Muscle layer of duodenum (tissue), 2 donors: ENCODE measurements at regions not wholly inside any gene's neighbourhood (a gene's known extent, or its start where the extent isn't known, plus 50 kb on each side); places are given as distances from the start of the nearest gene placed in this dataset.
"Not testable (repeated sequence)": the region's sequence is repeated elsewhere in the genome, so short reads cannot be mapped to it uniquely, and the experiment has no call there.

Experiments
- H3K27ac ChIP-seq: one replicate; pipeline ENCODE4 v1.7.0; 2013; ENCODE audit warnings: mild to moderate bottlenecking, low read length
- H3K27me3 ChIP-seq: one replicate; pipeline ENCODE4 v1.7.0; 2013; ENCODE audit warnings: low read depth, mild to moderate bottlenecking, control low read depth, low read length
- H3K36me3 ChIP-seq, 2 donors: one replicate each; pipeline ENCODE4 v1.7.0; 2013; ENCODE audit warnings: low read length in 2 of 2, control low read depth in 1 of 2, mild to moderate bottlenecking in 1 of 2; ENCODE audit not compliant: insufficient read depth in 2 of 2, control insufficient read depth in 1 of 2
- H3K4me1 ChIP-seq, 2 donors: one replicate each; pipeline ENCODE4 v1.7.0; 2013; ENCODE audit warnings: low read length in 2 of 2, mild to moderate bottlenecking in 2 of 2, control low read depth in 1 of 2, moderate library complexity in 1 of 2; ENCODE audit not compliant: insufficient read depth in 2 of 2, control insufficient read depth in 1 of 2
- H3K4me3 ChIP-seq, 2 donors: one replicate each; pipeline ENCODE4 v1.7.0; 2013; ENCODE audit warnings: low read length in 2 of 2, low read depth in 1 of 2, mild to moderate bottlenecking in 1 of 2
- H3K9me3 ChIP-seq, 2 donors: one replicate each; pipeline ENCODE4 v1.7.0; 2013; ENCODE audit warnings: low read length in 2 of 2, control low read depth in 1 of 2, mild to moderate bottlenecking in 1 of 2; ENCODE audit not compliant: control insufficient read depth in 1 of 2
- donor health status: healthy.

DNA sequence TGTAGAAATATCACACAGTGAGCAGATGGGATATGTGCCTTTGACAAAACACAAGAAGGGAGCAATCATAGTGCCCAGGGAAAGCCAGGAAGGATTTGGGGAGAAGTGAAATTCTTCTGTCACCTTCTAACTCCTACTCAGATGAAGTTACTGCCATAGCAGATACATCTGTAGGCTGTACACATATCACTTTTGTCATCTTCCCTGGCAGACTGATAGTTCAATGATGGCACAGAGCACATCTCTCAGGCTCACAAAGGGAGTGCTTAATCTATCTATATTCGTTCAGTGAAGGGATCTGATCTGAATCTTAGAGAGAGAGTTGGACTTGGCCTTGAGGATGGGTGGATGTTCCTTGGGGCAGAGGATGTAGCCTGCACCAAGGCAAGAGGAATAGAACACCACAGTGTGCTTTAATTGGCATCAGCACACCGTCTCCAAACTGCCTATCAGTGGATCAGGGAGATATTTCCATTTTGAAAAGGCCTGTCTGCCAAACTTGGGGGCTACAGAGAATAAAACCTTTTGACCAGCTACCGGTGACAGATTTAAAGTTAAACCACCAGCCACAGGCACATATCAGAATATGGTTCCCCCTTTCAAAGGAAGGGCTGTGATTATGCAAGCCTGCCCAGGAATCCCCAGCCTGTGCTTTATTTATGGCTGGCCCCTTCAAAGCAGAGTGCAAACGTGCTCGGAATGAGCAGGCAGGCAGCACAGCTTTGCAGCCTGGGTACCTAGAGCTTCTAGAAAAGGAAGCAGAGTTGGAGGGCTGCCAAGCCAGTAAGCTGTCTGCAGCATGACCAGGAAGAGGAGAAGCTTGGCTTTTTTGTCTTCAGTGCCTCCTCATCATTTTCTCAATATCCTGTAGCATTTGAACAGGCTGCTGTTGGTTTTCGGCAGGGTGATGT, 165.5 kb upstream of the DYRK2 start:
- Histone ChIP-seq H3K4me1 (peaks cover 0 to 13% of the 10 kb centered on the region in 2 donors), H3K27ac (no peak overlapping the region), H3K36me3 (no peaks in the 10 kb centered on the region), H3K27me3 (no peaks in the 10 kb centered on the region), H3K9me3 (peaks cover 0 to 5% of the 10 kb centered on the region in 2 donors), H3K4me3 (no peak overlapping the region)

DNA sequence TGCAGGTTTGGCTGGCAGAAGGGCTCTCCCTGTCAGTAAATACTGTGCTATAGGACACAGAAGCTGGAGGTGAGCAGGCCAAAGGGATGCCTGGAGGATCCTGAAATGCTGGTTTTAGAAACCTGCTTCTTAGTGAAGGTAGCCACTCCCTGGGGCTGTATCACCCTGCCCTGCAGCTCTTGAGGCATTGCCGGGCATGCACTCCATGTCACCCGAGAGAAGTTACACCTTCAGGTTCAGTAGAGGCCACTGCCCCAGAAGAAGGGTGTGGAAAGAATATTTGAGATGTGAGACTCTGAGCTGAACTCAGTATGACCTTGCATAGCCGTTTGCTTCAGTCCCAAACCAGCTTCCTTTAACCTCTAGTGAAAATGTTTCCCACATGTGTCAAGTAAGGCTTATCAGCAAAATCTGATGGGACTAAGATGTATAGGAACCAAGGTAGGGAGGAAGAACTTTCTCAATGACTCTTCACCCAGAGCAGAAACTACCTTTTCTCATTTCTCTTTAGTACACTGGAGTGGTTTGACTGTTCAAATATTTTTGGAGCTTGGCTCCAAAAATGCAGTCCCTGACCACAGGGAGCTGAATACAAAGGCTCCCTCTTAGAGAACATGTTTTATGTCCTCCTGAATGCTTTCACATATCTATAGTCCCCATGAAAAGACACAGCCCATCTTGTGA, 164.5 kb upstream of the DYRK2 start:
- H3K27me3 ChIP-seq = no peaks in the 10 kb centered on the region
- H3K4me3 ChIP-seq = no peak overlapping the region
- peaks cover 0 to 10% of the 10 kb centered on the region in 2 donors for H3K9me3 ChIP-seq
- H3K27ac ChIP-seq = no peak overlapping the region
- no peaks in the 10 kb centered on the region for H3K36me3 ChIP-seq
- peaks cover 0 to 13% of the 10 kb centered on the region in 2 donors for H3K4me1 ChIP-seq

DNA sequence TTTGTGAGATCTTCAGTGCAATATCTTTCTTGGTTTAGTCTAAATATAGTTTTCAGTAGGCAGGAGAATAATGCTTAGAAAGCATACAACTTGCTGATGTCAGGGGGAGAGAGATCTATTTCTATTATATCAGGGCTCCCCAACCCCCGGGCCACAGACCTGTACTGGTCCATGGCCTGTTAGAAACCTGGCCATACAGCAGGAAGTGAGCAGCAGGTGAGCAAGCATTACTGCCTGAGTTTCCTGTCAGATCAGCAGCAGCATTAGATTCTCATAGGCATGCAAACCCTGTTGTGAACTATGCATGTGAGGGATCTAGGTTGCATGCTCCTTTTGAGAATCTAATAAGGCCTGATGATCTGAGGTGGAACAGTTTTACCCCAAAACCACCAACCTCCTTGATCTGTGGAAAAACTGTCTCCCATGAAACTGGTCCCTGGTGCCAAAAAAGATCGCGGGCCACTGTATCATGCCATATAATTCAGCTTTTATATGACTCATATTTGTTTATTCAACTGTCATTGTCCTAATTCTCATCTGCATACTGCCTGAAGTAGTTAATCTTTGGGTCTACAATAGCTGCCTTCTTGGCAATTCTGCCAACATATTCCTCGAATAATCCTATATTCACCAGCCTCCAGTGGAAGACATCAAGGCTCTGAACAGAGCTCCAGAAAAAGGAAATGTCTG, 163.6 kb upstream of the DYRK2 start:
- Histone ChIP-seq H3K27ac (no peak overlapping the region), H3K4me1 (peaks cover 0 to 13% of the 10 kb centered on the region in 2 donors), H3K9me3 (peaks cover 0 to 12% of the 10 kb centered on the region in 2 donors)

GRCh38 chr12:67486671-67487070, 161.9 kb upstream of the DYRK2 start:
- no peaks in the 10 kb centered on the region for H3K36me3 ChIP-seq
- peaks cover 0 to 12% of the 10 kb centered on the region in 2 donors for H3K9me3 ChIP-seq
- H3K4me3 ChIP-seq = no peak overlapping the region
- H3K27me3 ChIP-seq = no peaks in the 10 kb centered on the region
- H3K4me1 ChIP-seq = peaks cover 0 to 13% of the 10 kb centered on the region in 2 donors
- H3K27ac ChIP-seq = no peak overlapping the region

More for the DNA sequence above, 163.6 kb upstream of the DYRK2 start:
- H3K27me3 ChIP-seq = no peaks in the 10 kb centered on the region
- H3K4me3 ChIP-seq = no peak overlapping the region
- no peaks in the 10 kb centered on the region for H3K36me3 ChIP-seq

GRCh38 chr12:67488349-67488748, 160.2 kb upstream of the DYRK2 start:
- H3K36me3 ChIP-seq, H3K27me3 ChIP-seq, H3K4me3 ChIP-seq, H3K4me1 ChIP-seq, H3K27ac ChIP-seq: not testable (repeated sequence)
- H3K9me3 ChIP-seq = peaks cover 0 to 12% of the 10 kb centered on the region in 2 donors

GRCh38 chr12:67489007-67489406, 159.5 kb upstream of the DYRK2 start:
- Histone ChIP-seq H3K36me3 (no peaks in the 10 kb centered on the region), H3K9me3 (peaks cover 0 to 12% of the 10 kb centered on the region in 2 donors), H3K27me3 (no peaks in the 10 kb centered on the region), H3K27ac (no peak overlapping the region), H3K4me1 (peaks cover 0 to under 1% of the 10 kb centered on the region in 2 donors), H3K4me3 (no peak overlapping the region)

DNA sequence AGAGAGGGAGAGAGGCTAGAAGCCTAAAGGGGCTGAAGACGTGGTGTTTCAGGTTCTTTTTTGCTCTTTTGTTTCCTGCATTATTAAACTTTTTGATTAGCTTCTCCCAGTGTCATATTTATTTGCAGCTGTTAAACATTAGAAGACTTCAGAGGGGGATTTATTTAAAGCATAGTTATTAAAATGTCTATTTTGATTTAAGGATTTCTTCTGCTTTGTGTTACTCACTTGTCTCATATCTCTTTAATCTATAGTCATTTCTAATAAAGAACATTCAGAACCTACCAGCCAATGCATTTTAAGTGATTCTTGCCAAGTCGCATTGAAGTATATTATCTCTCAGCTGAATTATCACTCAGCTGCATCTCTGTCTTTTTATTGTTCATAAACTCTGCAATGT, 152.0 kb upstream of the DYRK2 start:
- Histone ChIP-seq H3K27me3 (no peaks in the 10 kb centered on the region), H3K9me3 (no peaks in the 10 kb centered on the region), H3K4me3 (no peak overlapping the region), H3K27ac (no peak overlapping the region), H3K36me3 (no peaks in the 10 kb centered on the region), H3K4me1 (no peaks in the 10 kb centered on the region)

DNA sequence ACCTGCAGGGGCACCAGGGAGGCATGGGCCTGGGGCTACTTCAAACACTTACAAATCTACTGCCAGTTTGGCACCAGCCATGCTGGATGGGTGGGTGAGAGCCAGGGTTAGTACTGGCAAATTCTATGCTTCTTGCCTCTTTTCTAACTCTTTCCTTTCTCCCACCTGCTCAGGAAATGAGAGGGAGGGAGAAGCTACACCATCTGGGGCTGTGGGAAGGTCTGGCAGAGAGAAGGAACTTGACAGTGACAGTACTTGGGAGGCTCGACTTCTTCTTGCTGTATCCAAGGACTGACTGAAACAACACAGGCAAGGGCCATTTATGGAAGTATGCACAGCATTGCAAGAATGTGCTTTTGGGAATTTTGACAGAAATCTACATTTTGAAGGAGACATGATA, 149.6 kb upstream of the DYRK2 start:
- H3K9me3 ChIP-seq = no peaks in the 10 kb centered on the region
- H3K4me1 ChIP-seq = no peaks in the 10 kb centered on the region
- no peak overlapping the region for H3K27ac ChIP-seq
- H3K4me3 ChIP-seq = no peak overlapping the region
- H3K36me3 ChIP-seq = no peaks in the 10 kb centered on the region
- H3K27me3 ChIP-seq = no peaks in the 10 kb centered on the region

DNA sequence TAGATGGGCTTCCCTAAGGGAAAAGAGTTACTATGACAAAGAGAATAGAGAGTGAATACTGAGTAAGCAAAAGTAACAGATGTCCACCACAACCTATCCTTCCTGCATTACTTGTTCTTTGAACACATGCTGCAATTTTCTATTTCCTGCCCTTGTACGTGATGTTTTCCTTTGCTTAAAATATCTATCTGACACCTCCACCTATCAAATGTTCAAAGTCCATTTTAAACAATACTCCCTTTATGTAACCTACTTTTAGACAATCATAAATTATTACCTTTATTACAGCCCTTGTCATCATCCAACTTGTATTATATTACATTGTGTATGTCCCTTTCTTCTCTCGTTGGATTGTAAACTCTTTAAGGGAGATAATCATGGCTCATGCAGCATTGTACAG, 147.2 kb upstream of the DYRK2 start:
- Histone ChIP-seq H3K27ac (no peak overlapping the region), H3K36me3 (no peaks in the 10 kb centered on the region)

GRCh38 chr12:67504026-67504425, 144.5 kb upstream of the DYRK2 start:
- no peaks in the 10 kb centered on the region for H3K9me3 ChIP-seq
- no peak overlapping the region for H3K4me3 ChIP-seq
- H3K4me1 ChIP-seq = no peaks in the 10 kb centered on the region
- no peaks in the 10 kb centered on the region for H3K27me3 ChIP-seq
- H3K27ac ChIP-seq = no peak overlapping the region
- H3K36me3 ChIP-seq = no peaks in the 10 kb centered on the region

More for the DNA sequence above, 147.2 kb upstream of the DYRK2 start:
- Histone ChIP-seq H3K27me3 (no peaks in the 10 kb centered on the region), H3K4me1 (no peaks in the 10 kb centered on the region), H3K4me3 (no peak overlapping the region), H3K9me3 (no peaks in the 10 kb centered on the region)

DNA sequence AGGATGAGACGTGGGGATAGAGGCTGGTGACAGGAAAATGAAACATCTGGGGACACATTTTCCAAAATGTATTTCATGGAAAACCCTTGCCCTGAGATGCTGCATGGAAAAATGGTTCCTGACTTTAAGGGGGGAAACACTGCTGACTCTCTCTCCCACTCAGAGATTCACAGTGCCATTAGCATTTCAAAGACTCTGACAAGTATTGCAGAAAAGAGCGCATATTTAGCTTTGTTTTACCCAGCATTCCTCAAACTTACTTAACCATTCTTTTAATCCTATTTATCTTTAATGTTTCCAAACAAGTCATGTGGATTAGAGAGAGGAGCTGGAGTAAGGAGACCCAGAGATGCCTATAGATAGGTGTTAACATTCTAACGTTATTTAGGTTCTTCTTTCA, 141.8 kb upstream of the DYRK2 start:
- H3K27ac ChIP-seq = no peak overlapping the region
- H3K4me1 ChIP-seq = no peaks in the 10 kb centered on the region
- no peaks in the 10 kb centered on the region for H3K27me3 ChIP-seq
- H3K9me3 ChIP-seq = no peaks in the 10 kb centered on the region
- H3K36me3 ChIP-seq = no peaks in the 10 kb centered on the region
- H3K4me3 ChIP-seq = no peak overlapping the region
